ENCODE measurements at regions not wholly inside any gene's neighbourhood (a gene's known extent, or its start where the extent isn't known, plus 50 kb on each side); places are given as distances from the start of the nearest gene placed in this dataset.

DNA sequence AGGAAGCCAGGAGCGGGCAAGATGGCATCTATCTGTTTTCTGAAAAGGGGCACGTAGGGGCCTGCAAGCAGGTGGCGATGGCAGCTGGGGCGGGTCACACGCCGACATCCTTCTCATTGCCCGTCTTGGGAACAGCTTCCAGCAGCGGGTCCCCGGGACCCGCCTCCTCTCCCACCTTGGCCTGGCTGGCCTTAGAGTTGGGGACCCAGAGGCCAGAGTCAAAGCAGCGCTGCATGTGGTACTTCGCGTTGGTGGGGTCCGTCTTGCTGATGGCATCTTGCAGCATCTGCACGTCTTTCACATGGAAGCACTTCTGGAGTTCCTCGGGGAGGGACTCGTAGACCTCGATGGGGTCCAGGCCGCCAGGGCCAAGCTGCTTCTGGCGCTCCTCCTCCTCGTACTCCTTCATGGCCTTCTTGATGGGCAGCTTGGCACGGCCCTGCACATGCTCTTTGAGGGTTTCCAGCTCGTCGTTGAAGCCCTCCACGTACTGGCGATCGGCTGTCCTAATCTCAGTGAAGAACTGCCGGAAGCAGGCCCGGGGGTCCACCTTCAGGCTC lies 127.6 kb upstream of the CLINT1 start:
- no peak for TF ChIP-seq CTCF (IDR thresholded peaks at IDR 0.05)
- no peak for TF ChIP-seq POLR2A (IDR thresholded peaks at IDR 0.05)
